SK-N-MC (cell line): ENCODE measurements at regions not wholly inside any gene's neighbourhood (a gene's known extent, or its start where the extent isn't known, plus 50 kb on each side); places are given as distances from the start of the nearest gene placed in this dataset.

Experiments
- EZH2 ChIP-seq: fragments of 200-600 bp; sonication (generic); IDR thresholded peaks from one replicate; pipeline ENCODE4 v1.6.1; 2017; ENCODE audit warnings: antibody characterized with exemption
- FOXP2 ChIP-seq: optimal IDR thresholded peaks from 2 replicates; pipeline ENCODE3; 2011; ENCODE audit warnings: mild to moderate bottlenecking, moderate library complexity; ENCODE audit not compliant: insufficient read depth; ENCODE audit errors: extremely low read length, control extremely low read depth
- POLR2AphosphoS5 ChIP-seq: IDR thresholded peaks from 2 replicates; pipeline ENCODE4 v1.6.1; 2012; ENCODE audit warnings: mild to moderate bottlenecking, low read depth, low read length, borderline replicate concordance

DNA sequence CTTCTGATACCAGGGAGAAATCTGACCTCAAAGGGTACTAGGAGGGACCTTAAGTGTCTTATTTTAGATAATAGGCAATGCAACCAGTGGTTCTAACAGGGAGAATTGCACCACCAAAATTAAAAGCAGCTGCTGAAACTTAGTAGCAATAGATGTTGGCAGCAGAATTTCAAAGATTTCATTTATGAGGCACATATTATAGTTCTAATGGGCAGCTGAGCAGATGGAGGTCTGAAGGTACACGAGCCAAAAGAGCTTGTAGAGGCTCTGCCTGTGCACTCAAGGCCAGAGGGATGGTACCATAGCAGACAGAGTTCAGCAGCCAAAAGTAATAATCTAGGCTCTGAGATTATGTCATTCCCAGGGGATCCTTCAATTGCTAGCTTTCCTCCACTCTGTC, 87.3 kb upstream of the NCKAP5 start:
- TF ChIP-seq EZH2 (no peak), POLR2AphosphoS5 (no peak), FOXP2 (no peak)
